ENCODE measurements at regions not wholly inside any gene's neighbourhood (a gene's known extent, or its start where the extent isn't known, plus 50 kb on each side); places are given as distances from the start of the nearest gene placed in this dataset.

GRCh38 chr11:29634244-29634643, 382.6 kb downstream of the KCNA4 start:
- TF ChIP-seq IRF3 (IDR thresholded peaks at IDR 0.05; ENCODE audit: low read depth, low read length), result no peak
- TF ChIP-seq, protein P1, sequence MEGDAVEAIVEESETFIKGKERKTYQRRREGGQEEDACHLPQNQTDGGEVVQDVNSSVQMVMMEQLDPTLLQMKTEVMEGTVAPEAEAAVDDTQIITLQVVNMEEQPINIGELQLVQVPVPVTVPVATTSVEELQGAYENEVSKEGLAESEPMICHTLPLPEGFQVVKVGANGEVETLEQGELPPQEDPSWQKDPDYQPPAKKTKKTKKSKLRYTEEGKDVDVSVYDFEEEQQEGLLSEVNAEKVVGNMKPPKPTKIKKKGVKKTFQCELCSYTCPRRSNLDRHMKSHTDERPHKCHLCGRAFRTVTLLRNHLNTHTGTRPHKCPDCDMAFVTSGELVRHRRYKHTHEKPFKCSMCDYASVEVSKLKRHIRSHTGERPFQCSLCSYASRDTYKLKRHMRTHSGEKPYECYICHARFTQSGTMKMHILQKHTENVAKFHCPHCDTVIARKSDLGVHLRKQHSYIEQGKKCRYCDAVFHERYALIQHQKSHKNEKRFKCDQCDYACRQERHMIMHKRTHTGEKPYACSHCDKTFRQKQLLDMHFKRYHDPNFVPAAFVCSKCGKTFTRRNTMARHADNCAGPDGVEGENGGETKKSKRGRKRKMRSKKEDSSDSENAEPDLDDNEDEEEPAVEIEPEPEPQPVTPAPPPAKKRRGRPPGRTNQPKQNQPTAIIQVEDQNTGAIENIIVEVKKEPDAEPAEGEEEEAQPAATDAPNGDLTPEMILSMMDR (IDR thresholded peaks at IDR 0.05), result peak; percentile 51
- TF ChIP-seq EP300 (IDR thresholded peaks at IDR 0.05; ENCODE audit: borderline replicate concordance in 1 of 2, low read depth in 1 of 2, low read length in 1 of 2), result no peak
- TF ChIP-seq, protein P2, sequence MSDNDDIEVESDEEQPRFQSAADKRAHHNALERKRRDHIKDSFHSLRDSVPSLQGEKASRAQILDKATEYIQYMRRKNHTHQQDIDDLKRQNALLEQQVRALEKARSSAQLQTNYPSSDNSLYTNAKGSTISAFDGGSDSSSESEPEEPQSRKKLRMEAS (IDR thresholded peaks at IDR 0.05; ENCODE audit: low read depth), result no peak
- TF ChIP-seq, protein P3, sequence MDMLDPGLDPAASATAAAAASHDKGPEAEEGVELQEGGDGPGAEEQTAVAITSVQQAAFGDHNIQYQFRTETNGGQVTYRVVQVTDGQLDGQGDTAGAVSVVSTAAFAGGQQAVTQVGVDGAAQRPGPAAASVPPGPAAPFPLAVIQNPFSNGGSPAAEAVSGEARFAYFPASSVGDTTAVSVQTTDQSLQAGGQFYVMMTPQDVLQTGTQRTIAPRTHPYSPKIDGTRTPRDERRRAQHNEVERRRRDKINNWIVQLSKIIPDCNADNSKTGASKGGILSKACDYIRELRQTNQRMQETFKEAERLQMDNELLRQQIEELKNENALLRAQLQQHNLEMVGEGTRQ (IDR thresholded peaks at IDR 0.05; ENCODE audit: borderline replicate concordance, low read depth, low read length), result no peak
- TF ChIP-seq SMC3 (IDR thresholded peaks at IDR 0.05; ENCODE audit: low read depth, low read length), result no peak
- TF ChIP-seq GATA2 (CRISPR knock-in tag; IDR thresholded peaks at IDR 0.05), result no peak
- TF ChIP-seq RXRA (IDR thresholded peaks at IDR 0.05; ENCODE audit: borderline replicate concordance, low read depth), result no peak
- no peak for TF ChIP-seq CHD2 (IDR thresholded peaks at IDR 0.05; ENCODE audit: low read length, partially characterized antibody)
- no peak for TF ChIP-seq TEAD4 (IDR thresholded peaks at IDR 0.05; ENCODE audit: borderline replicate concordance, insufficient read depth)
- no peak; the same call in 1 of the 2 replicates for TF ChIP-seq RAD21 (IDR thresholded peaks at IDR 0.05; ENCODE audit: low read length)
- TF ChIP-seq FOSL2 (IDR thresholded peaks at IDR 0.05; ENCODE audit: borderline replicate concordance, low read depth), result no peak
- TF ChIP-seq NFIC (IDR thresholded peaks at IDR 0.05; ENCODE audit: borderline replicate concordance), result no peak
- TF ChIP-seq ZBTB33 (IDR thresholded peaks at IDR 0.05; ENCODE audit: borderline replicate concordance, low read depth), result no peak
